ENCODE measurements at regions not wholly inside any gene's neighbourhood (a gene's known extent, or its start where the extent isn't known, plus 50 kb on each side); places are given as distances from the start of the nearest gene placed in this dataset.

- no peak for DNase-seq
These were observed 208.8 kb upstream of the GMDS start for GRCh38 chr6:2454180-2454579.

GRCh38 chr6:2450546-2450945, 205.1 kb upstream of the GMDS start:
- DNase-seq: no peak

GRCh38 chr6:2449572-2449940, 204.2 kb upstream of the GMDS start:
- no peak for DNase-seq

- DNase-seq: peak; percentile 79 to 83
These were observed 203.6 kb upstream of the GMDS start for GRCh38 chr6:2448826-2449571.

- DNase-seq: no peak
These were observed 202.5 kb upstream of the GMDS start for GRCh38 chr6:2447931-2448330.

- no peak for DNase-seq
These were observed 202.0 kb upstream of the GMDS start for GRCh38 chr6:2447318-2447920.

GRCh38 chr6:2441601-2442475, 196.4 kb upstream of the GMDS start:
- DNase-seq: no peak

GRCh38 chr6:2440516-2440915, 195.1 kb upstream of the GMDS start:
- DNase-seq: no peak

- DNase-seq: no peak
These were observed 194.2 kb upstream of the GMDS start for GRCh38 chr6:2439632-2440031.

- DNase-seq: no peak
These were observed 193.7 kb upstream of the GMDS start for GRCh38 chr6:2439082-2439481.

GRCh38 chr6:2436410-2437154, 191.2 kb upstream of the GMDS start:
- no peak for DNase-seq

GRCh38 chr6:2435323-2435722, 189.9 kb upstream of the GMDS start:
- DNase-seq: no peak

- no peak for DNase-seq
These were observed 189.5 kb upstream of the GMDS start for GRCh38 chr6:2434912-2435311.

GRCh38 chr6:2434116-2434515, 188.7 kb upstream of the GMDS start:
- DNase-seq: no peak

GRCh38 chr6:2433711-2434110, 188.3 kb upstream of the GMDS start:
- DNase-seq: peak; percentile 32 to 44

- DNase-seq: no peak
These were observed 187.9 kb upstream of the GMDS start for GRCh38 chr6:2433266-2433665.

- no peak for DNase-seq
These were observed 186.9 kb upstream of the GMDS start for GRCh38 chr6:2432292-2432691.

GRCh38 chr6:2430612-2431011, 185.2 kb upstream of the GMDS start:
- no peak for DNase-seq

- DNase-seq: no peak
These were observed 184.1 kb upstream of the GMDS start for GRCh38 chr6:2429460-2429859.

- DNase-seq: no peak
These were observed 183.6 kb upstream of the GMDS start for GRCh38 chr6:2429032-2429431.

GRCh38 chr6:2426561-2427340, 181.3 kb upstream of the GMDS start:
- no peak for DNase-seq

GRCh38 chr6:2416128-2416712, 170.8 kb upstream of the GMDS start:
- no peak for DNase-seq
